ENCODE measurements at regions not wholly inside any gene's neighbourhood (a gene's known extent, or its start where the extent isn't known, plus 50 kb on each side); places are given as distances from the start of the nearest gene placed in this dataset.

DNA sequence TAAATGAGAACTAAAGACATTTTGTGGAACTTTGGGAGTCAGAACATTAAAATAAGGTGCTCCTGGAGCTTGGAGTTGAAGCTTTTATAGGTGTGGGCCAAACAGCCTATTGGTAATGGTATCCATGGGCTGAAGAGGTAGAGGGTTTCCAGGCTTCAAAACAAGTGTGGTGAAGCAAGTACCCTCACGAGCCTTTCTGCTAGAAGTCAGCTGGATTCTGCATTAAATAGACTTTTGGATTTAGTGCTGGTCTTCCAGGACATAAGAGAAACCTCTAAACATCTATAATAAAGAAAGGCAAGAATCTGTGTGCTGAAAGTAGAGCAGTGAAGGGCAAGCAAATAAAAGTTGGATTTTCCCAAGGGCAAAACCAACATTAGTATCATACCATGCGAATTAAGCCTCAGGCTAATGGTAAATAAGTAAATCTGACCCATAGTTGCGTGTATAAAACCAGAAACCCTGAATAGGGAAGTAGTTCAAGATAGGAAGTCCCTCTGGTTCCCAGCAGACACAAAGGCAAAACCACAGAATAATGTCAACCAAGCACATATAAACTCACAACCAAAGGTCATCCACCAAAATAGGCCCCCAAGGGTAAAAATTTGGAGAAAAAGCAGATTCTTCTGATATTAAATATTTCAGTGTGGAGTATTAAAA lies 306.3 kb downstream of the TLE4 start:
- DNase-seq (ENCODE audit: low read depth) = no peak

DNA sequence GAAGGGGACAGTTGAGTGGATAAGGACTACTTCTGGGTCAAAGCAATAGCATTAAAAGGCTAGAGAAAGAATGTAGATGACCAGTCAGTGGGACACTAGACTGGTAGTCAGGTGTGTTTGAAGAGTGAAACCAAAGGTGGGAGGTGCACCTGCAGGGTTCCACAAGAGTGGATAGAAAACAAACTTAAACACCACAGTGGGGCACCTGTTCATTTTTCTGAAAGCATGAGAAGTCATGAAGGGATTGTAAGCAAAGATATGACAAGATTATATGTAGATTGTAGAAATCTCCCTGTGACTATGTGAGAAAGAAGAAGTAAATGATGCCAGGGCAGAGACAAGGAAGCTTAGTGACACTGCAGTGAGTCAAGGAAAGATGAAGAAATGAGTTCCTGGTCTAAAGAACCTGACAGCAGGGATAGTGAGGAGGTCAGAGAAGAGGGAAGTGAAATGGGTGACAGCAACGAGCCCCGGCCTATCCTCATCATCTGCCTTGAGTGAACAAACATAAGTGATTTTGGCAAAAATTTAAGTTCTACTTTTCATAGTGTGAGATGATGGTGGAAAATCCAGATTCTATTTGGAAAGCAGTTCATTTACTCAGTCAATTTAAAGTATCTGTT lies 296.9 kb downstream of the TLE4 start:
- no peak for DNase-seq (ENCODE audit: low read depth)

DNA sequence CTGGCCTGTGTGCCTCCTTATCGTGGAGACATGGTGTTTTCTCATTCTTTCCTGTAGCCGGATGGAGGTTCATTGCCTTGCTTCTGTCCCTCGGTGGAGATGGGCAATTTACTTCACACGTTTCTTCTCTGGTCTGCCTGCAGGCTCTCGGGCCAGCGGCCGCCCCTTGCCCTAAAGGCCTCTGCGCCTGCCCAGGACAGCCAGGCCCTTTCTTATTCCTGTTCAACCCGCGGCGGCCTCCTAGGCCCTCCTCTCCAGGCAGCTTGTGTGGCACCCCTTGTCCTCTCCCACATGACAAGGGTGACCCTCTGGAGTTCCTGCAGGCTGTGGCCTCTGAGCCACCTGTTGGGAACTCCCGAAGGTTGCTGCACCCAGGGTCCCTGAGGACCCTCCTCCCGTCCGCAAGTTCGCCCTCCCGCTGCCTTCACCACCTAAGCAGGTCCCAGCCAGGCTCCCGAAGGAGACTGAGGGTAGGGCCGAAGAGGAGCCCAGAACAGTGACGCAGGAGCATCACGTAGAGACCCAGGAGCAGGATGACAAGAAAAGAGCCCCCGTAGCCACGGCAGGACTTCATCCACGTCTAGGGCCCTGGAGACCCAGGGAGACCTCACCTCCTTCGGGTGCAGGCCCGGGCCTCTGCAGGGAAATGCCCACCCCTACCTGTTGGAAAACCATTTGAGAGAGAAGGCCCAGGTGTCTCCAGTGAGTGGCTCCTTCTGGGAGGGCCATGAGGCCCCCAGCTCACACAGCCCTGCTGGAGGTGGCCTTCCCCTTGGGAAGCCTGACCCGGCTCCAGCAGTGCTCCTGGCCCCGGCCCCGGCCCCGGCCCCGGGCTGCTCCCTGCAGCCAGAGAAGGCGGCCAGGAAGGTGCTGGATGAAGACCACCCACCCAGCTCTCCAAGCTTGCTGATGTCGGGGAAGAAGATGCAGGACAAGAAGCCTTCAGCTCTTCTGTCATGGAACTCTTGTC lies 291.4 kb downstream of the TLE4 start:
- DNase-seq (ENCODE audit: low read depth) = no peak

DNA sequence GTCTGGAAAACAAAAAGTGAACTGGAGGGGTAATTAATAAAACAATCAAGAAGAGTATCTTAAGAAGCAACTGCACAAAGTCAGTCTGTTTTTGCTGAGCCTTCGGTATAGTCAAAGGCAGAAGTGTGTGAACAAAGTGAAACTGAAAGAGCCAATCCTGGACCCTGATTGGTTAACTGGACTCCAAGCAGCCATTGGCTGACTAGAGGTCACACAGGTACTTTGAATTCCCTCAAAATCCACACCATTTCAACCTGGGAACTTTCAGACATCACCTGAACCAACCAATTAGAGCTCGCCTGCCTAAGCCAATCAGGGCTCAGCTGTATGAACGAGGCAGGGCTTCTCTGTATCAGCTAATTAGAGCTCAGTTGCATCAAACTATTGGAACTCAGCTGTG lies 286.7 kb downstream of the TLE4 start:
- no peak for DNase-seq (ENCODE audit: low read depth)

DNA sequence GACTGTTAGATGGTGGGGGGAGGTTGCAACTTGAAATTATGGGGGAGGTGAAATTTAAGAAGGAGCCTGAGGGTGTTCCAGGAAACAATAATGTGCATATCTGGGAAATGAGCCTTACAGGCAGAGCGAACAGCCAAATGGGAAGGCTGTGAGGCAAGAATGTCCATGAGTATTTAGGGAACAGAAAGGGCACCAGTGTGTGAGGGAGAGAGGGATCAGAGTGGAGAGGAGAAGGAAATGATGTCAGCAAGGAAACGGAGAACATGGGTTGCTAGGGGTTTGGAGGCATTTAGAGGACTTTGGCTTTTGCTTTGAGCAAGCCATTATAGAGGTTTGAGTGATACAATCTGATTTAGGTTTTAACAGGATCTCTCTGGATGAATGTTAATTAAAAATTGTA lies 285.4 kb downstream of the TLE4 start:
- no peak for DNase-seq (ENCODE audit: low read depth)

DNA sequence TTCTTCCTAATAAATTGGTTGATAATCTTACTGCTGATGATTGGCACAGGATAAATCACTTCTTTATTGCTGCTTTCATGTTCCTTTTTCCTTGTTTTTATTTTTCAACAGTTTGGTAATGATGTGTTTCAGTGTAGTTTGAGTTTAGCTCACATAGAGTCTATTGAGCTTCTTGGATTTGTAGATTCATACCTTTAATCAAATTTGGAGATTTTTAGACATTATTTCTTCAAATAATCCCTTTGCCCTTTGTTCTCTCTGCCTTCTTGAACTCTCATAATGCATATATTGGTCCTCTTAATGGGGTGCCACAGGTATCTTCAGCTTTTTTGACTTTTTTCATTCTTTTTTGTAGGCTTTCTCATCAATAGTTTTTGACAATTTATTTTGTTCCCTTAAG lies 275.3 kb downstream of the TLE4 start:
- DNase-seq (ENCODE audit: low read depth) = no peak

DNA sequence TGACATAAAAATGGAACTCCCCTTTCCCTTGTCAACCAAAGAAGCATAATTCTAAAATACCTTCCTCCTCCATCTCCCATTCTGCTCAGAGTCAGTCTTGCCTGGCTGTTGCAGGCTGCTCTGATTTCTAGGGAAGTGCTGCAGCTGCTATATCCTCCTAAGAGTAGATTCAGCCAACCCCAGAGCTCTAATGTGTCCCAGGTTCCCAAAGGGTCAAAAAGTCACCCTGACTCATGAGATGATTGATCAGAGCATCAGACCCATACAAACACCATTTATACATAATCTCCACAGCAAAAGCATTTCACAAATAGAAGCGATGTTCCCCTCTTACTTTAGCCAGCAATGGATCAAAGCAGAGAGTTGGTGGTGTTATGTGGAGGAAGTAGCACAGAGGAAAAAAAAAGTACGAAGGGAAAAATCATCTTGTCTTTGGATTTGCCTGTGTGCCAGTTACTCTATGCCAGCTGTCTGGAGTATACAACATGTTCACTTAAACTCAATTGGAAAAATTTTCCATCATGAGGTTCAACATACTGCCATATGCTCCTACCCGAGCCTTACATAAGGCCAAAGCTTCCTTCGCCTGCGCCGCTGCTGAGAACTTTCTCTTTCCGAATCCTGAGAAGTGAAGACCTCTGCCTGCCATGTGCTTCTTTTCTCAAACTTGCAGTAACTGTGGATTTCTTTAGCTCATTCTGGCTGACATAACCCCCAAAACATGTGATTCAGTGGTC lies 258.0 kb downstream of the TLE4 start:
- DNase-seq (ENCODE audit: low read depth) = no peak

DNA sequence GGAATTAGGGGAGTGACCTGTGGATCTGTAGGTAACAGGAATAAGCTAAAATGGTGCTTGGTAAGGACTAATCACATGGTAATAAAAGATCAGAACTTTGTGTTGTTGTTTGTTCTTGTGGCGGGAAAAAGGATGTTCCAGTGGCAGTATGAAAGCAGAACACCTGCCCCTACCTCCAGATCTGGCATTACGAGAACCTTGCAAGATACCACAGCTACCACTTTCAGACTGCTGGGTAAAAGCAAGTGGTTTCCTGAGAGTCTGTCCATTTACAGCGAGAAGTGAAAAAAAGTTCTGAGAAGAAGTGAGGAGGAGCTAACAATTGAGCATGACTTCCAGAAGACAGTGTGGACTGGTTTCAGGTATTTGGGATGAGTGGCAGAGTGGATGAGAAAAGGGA lies 252.5 kb downstream of the TLE4 start:
- DNase-seq (ENCODE audit: low read depth) = no peak

DNA sequence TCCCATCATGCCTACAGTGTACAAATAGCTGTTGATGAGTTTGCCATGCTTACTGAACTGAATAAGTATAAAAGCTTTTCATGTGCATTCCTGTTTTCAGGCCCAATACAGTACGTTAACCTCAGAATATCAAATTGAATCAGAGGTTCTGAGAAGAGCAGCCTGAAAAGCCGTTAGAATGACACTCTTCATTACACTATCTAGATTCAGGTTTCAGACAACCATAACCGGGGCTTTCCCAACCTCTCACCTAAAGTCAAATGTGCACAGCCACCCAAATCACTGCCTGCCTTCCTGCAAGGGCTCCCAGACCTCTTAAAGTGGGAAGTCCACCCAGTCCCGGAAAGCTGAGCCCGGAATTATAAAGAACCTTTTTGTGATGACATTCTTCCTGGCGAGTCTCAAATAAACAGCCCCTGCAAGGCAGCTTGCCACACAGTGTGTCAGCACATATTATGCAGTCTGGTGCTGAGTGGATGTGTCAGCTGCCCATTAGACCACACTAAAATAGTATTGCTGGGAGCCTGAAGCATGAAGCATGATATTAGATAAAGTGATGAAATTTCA lies 245.8 kb downstream of the TLE4 start:
- DNase-seq (ENCODE audit: low read depth) = no peak

DNA sequence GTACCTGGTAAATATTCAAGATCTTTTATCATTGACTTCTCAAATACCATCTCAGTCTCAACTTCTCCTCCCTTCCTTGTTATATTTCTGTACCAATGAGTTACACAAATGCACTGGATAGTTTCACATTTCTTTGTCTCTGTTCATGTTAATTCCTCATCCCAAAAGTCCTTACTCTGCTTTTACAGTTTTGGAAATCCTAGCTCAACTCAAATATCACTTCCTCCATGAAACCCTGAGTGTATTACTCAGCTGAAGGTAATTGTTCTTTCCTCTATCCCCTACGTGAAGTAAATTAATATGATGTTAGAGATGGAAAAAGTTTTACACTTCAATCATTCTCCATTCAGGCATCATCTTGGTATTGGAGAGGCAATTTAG lies 241.5 kb downstream of the TLE4 start:
- no peak for DNase-seq (ENCODE audit: low read depth)

DNA sequence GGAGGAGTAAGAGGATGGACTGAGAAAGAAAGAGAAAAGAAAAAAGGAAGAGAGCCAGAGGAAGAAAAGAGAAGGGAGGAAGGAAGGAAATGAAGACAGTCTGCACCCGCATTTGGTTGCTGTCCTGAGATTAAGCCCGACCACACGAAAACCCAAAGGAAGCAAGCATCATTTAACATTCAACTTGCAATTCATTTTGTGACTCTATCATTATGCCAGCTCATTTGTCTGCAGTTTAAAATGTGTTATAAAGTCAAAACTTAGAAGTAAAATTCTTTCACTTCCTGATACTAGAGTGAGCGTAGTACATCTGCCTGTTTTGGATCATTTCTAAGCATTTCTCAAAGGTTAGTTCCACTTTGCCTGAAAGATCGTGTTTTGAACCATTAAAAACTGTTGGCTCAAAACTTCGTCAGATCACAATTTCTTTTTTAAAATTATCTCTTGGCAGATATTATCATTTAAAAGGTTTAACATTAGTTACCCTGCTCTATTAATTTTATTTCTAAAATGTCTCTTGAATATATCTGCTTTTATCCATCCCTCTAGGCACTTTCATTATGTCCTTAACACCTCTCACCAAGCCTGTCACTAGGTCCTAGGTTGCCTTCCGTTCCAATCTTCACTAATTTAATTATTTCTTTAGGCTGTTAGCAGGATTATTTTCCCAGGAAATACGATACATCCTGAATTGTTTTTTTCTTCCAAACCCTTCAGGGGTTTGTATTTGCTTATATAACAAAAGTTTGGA lies 240.9 kb downstream of the TLE4 start:
- no peak for DNase-seq (ENCODE audit: low read depth)

DNA sequence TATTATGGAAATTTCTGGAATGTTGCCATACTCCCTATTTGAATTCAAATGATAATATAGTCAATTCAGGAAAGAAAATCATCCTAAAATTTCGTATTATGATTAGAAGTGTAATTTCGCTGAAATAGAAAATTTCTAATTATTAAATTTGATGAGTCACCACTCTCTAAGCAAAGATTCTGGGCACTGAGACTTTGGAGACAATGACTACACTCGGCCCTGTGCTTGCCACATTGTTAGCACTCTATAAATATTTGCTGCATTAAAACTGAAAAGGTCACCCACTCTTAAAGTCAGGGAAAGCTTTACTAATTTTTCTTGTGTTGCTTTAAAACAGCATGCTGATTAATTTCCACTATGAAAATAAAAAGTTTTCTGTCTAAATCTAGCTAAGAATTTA lies 240.3 kb downstream of the TLE4 start:
- no peak for DNase-seq (ENCODE audit: low read depth)

DNA sequence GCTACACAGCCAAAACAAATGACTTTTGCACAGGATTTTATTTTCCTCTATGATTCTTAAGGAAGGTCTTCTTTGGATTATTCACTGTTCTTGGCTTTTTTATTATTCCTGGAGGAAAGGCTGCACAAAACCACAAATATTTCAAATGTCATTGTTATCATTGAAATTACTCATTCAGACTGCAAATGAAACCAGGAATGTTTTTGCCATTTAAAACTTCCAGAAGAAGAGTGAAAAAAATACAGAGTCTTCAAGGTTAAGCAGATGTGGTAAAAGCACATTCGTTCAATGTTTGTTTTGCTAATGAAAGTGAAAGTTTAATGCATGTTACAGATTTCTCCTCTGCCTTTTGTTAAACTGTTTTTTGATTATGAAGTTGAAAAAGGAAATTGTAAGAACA lies 238.2 kb downstream of the TLE4 start:
- DNase-seq (ENCODE audit: low read depth) = no peak

DNA sequence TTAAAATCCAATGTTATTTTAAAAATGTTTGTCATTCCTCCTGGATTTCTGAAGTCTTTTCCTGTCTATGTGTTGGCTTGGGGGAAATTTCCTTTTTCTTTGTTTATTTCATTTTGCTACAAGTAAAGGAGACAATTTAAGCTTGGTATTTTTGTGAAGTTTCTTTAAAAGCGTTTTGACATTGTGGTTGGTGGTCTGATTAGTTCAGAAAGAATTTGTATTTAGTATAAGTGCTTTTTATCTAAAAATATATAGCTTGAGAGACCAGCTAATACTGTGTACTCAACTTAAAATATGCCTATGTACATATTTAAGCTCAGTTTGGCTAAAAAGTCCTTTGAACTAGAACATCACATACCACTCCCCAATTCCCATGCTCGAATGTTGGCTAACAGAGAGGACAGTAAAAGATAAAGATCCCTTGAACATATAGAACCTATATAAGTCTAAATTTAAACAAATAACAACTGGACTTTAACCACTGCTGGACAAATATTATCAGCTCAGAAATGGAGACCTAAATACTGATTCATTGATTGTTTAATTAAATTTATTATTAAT lies 237.6 kb downstream of the TLE4 start:
- DNase-seq (ENCODE audit: low read depth) = no peak

DNA sequence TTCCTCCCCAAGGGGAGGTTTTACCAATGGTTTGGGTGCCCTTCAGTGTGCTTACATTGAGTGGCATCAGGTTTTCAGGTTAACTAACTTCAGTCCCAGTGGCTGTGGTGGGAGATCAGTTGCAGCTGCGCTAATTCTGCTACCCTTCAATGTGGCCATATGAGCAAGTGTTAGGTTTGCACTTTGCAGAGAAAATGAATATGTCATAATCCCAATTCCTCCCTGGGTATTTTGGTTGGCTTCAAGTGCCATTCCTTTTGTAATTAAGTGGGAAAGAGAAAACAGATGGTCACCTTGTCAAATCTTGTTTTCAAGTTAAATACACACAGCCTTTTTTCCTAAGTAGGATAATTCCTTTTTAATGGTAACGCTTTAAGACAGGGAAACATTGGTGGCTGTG lies 236.2 kb downstream of the TLE4 start:
- DNase-seq (ENCODE audit: low read depth) = no peak

DNA sequence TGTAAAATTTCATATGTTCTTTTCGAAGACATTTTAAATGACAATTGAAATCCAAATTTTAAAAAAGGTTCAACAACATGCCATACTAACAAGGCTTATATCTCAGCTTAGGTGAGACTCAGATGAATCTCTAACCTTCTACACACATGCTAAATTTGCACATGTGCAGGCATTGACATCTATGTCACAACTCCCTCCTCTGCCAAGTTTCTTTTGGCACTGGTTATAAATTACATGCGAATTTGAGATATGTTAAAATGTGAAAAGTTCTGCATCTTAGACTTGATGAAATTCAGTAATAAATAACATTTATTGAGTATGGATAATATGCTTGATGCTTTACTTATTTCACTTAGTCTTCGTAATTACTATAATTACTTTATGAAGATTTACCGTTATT lies 234.3 kb downstream of the TLE4 start:
- no peak for DNase-seq (ENCODE audit: low read depth)

DNA sequence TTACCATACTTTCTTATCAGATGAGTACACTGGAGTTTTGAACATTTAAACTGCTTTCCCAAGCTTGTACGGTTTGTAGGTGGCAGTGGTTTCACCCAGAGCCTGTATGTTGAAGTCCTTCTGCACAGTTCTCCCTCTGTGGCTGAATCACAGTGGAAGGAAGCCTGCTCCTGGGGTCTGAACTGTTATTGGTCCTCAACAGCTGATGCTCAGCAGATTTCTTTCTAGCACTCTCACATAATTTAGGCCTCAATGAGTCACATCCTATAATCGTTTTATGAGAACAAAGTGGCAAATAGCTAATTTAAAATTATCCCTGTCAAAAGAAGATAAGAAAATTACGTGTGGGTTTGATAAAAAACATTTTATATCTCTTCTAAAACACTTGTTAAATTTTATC lies 229.7 kb downstream of the TLE4 start:
- no peak for DNase-seq (ENCODE audit: low read depth)

DNA sequence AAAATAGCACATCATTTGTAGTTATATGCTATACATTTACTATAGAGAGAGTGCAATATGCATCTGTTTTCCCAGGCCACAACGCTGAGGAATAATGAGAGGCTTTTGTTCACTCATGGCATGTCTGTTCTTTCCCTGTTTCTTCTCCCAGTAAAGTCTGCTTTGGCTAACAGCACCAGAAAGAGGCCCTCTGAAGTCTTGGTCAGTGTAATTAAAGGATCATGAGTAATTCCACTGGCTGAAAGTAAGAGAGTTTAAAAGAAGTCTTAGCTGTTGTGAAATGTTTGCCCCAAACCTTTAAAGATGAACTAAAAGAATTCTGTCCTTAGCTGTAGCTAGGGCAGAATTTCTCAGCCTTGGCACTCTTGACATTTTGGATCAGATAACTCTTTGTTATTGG lies 228.8 kb downstream of the TLE4 start:
- DNase-seq (ENCODE audit: low read depth) = no peak

DNA sequence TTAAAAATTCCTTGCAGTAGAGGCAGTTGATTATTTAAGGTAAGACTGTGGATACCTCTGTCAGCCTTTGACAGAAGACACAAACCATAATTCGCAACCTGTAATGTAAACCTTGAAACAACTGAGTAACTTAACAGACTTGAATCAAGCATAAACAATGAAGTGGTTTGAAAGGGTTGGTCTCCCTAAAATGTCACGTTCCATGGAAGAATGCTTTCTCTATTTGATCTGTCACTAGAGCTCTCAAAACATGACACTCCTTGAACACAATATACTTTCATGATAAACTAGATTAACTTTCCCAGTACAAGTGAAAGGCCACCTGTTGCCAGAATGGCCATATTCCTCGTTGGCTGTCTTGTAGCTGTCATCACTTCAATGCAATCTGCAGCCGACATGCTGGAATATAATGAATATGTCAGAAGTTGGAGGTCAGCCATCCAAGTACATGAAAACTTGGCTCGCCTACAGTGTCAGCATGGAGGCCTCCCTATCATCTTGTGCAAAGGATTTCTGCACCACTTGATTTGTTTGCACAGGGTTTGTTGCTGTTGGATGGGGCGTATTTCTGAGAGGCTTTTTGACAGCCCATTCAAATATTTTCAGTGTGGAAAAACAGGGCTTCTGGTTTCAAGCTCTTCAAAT lies 228.0 kb downstream of the TLE4 start:
- no peak for DNase-seq (ENCODE audit: low read depth)

DNA sequence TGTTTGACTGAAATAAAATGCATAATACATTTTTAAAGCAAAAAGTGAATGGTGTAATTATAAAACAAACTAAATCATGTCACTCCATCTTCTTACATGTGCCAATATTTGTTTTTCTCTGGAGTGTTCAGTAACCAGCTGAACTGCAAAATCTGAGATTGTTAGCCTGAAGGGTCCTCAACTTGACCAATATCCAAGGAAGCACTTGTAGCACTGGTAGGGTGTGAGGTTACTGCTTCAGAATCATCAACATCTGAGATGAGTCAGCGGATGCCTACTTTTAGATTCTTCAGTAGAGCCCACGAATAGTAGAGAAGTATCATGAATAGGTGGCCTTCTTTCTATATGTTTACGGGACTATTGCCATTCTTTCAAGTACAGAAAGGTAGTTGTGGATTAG lies 226.7 kb downstream of the TLE4 start:
- no peak for DNase-seq (ENCODE audit: low read depth)

DNA sequence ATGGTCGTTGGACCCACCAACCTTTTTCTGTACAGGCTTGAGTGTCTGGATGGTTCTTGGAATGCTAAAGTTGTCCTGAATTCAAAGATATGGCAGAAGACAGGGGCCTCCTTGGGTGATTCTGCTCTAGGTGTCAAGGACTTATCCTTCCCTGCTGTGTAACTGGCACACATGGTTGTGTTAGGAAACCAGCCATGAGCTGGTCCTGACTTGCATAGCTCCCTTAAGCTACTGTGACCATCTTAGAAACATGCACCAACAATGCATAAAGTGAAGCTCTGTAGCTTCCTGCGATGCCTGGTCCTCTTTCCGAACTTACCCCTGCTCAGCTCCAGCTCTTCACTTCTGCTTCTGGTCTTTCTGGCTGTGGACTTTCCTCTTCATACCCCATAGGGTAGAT lies 224.6 kb downstream of the TLE4 start:
- no peak for DNase-seq (ENCODE audit: low read depth)

All from activated T-cell treated with anti-CD3 and anti-CD28 coated beads for 48 hours (primary cell).